SK-N-SH treated with all-trans-retinoic acid at 6 μM for 48 hours (cell line): ENCODE measurements at regions not wholly inside any gene's neighbourhood (a gene's known extent, or its start where the extent isn't known, plus 50 kb on each side); places are given as distances from the start of the nearest gene placed in this dataset.

Experiments
- ZC3H10 ChIP-seq: fragments of 250-450 bp; sonication (Bioruptor Pico); IDR thresholded peaks from 2 replicates; pipeline ENCODE4 v1.5.1; 2021; ENCODE audit warnings: mild to moderate bottlenecking, moderate library complexity
- ZFP3 ChIP-seq: fragments of 250-450 bp; sonication (Bioruptor Pico); IDR thresholded peaks from 2 replicates; pipeline ENCODE4 v1.5.0; 2020; ENCODE audit warnings: mild to moderate bottlenecking, moderate library complexity

DNA sequence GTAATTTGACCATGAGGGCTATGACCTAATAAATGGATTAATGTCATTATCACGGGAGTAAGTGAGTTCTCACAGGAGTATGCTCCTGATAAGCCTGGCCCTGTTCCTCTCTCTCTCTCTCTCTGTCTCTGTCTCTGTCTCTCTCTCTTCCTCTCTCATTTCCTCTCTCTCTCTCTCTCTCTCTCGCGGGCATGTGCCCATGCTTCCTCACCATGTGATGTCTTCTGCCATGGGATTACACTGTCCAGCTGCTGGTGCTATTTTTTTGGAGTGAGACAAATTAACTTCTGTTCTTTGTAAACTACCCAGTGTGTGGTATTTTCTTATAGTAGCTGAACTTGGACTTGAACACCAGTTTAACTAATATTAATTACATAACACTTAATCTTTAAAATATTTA lies 374.3 kb upstream of the GJE1 start:
- TF ChIP-seq ZC3H10 (CRISPR knock-in tag) (no peak), ZFP3 (CRISPR knock-in tag) (no peak)
